GM11168 (cell line): ENCODE measurements at regions not wholly inside any gene's neighbourhood (a gene's known extent, or its start where the extent isn't known, plus 50 kb on each side); places are given as distances from the start of the nearest gene placed in this dataset.
"Not testable (repeated sequence)": the region's sequence is repeated elsewhere in the genome, so short reads cannot be mapped to it uniquely, and the experiment has no call there.

Experiments
- in situ Hi-C: fragments of 300-500 bp; cut with MboI; formaldehyde crosslinking; loops from one replicate; pipeline ENCODE4 v1.12.0; 2022; ENCODE audit warnings: low sequenced_read_pairs; ENCODE audit not compliant: unreplicated experiment

- in situ Hi-C loops, result no loop called here
These were observed 149.8 kb upstream of the BNIP2 start for GRCh38 chr15:59838900-59839299.

GRCh38 chr15:59835776-59836175, 146.7 kb upstream of the BNIP2 start:
- in situ Hi-C loops, result no loop called here

DNA sequence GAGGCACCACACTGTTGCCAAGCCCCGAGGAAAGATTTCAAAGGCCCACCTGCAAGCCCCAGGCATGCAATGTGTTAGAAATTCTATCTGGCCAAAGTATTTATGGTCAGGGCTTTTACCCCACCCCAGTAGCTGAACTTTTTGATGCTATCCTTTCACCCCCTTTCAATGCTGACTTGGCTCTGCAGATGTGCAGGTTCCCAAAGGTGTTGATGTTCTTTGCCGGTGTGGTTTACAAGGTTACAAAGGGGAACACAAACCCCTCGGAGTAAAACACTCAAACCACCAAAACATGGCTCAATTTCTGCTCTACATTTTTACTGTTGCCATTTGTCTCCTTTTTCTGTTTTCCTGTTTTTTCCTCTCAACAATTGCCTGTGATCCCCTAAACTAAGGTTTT, 145.4 kb upstream of the BNIP2 start:
- in situ Hi-C loops, result no loop called here

DNA sequence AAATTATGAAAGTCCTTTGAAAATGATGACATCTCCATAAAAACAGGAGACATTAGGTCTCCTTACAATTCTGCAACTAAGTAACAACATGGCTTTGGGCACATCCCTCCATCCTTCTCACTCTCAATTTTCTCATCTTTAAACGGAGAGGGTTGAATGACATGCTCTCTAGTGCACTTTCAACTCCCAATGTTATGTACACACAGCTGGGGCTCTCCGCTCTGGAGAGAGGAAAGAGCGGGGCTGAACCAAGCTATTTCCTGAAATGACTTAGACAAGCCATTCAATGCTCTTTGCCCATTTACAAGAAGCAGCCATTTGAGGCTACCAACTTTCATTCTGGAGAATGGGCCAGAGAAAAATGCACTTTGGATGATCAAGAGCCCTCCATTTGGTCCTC, 144.2 kb upstream of the BNIP2 start:
- in situ Hi-C loops, result no loop called here

- in situ Hi-C loops, result no loop called here
These were observed 141.8 kb upstream of the BNIP2 start for GRCh38 chr15:59830873-59831272.

DNA sequence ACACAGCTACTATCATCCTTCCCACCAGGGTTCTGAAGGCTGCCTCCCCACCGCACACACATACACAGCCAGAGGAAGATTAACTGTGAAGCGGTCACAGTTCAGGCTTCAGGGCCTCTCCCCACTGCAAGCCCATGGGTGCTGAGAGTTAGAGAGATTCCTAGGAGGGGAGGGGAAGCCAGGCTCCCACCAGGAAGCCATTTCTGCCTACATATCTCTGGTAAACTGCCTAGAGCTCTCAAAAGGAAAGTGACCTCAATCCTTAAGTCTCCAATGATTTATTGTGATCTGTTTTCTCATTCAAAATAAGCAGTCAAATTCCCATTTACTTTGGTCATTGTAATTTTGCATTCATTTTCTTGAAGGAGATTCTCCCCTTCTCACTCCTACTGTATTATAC, 141.0 kb upstream of the BNIP2 start:
- in situ Hi-C loops, result no loop called here

- in situ Hi-C loops, result no loop called here
These were observed 139.7 kb upstream of the BNIP2 start for GRCh38 chr15:59828861-59829260.

DNA sequence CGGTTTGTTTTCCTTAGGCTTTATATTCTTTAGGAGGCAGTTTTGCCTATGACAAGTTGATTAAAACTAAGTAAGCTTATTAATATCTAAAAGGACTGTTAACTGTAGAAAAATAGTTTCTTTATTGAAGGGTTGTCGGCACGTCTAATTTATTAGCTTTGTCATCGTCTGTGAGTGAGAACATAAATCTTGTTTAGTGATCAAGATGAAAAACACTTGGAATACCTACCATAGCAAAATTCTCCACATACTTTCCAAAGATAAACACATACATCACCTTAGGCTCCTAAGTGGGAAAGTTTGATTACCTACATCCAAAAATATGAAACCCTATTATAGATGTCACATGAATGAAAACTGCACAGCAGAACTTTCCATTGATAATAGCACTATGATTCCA, 139.1 kb upstream of the BNIP2 start:
- in situ Hi-C loops, result no loop called here

- in situ Hi-C loops, result no loop called here
These were observed 136.8 kb upstream of the BNIP2 start for GRCh38 chr15:59825901-59826300.

DNA sequence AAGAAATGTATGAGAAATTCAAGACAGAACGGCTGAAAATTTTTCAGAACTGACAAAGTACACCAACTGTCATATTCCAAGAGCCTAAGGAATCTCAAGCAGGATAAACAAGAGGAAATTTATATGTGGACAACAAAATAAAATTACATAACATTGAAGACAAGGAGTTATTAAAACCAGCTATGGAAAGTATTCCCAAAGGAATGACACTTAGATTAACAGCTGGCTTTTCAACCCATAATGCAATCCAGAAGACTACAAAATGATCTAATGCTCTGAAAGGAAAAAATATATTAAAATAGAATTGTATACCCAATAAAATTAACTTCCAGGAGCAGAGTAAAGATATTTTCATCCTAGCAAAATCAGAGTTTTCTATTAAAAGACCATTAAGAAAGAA, 132.2 kb upstream of the BNIP2 start:
- in situ Hi-C loops, result no loop called here

- in situ Hi-C loops, result no loop called here
These were observed 130.0 kb upstream of the BNIP2 start for GRCh38 chr15:59819092-59819491.

GRCh38 chr15:59818336-59818735, 129.2 kb upstream of the BNIP2 start:
- in situ Hi-C loops, result no loop called here

- in situ Hi-C loops, result no loop called here
These were observed 128.7 kb upstream of the BNIP2 start for GRCh38 chr15:59817834-59818233.

DNA sequence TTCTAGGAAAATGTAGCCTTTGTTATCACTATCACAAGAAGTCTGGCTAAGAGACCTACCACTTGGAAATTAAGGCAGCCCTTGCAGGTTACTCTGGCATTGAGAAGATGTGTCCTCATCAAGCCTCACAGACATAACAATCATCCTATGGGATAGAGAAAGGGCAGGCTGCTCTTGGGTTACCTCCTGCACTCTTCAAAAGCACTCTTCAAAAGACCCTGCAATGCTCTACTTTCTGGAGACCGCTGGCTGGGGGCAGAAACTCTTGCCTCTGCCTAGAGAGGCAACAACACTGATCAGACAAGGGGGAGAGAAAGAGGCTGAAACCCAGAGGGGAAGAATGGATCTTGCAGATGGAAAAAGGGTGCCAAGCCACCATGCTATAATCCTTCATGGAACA, 127.9 kb upstream of the BNIP2 start:
- in situ Hi-C loops, result no loop called here

DNA sequence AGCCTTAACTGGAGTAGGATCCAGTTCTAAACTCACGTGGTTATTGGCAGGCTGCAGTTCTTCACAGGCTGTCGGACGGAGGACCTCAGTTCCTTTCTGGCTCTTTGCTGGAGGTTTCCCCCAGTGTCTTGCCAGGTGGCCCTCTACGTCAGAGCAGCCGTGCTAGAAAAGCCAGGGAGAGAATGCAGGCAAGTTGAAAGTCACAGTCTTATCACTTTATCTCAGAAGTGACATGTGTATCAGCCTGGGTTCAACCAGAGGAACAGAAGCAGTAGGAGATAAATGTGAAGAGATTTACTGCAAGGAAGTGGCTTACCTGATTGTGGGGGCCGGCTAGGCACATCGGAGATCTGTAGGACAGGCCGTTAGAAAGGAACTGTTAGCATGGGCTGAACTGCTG, 125.3 kb upstream of the BNIP2 start:
- in situ Hi-C loops, result no loop called here

DNA sequence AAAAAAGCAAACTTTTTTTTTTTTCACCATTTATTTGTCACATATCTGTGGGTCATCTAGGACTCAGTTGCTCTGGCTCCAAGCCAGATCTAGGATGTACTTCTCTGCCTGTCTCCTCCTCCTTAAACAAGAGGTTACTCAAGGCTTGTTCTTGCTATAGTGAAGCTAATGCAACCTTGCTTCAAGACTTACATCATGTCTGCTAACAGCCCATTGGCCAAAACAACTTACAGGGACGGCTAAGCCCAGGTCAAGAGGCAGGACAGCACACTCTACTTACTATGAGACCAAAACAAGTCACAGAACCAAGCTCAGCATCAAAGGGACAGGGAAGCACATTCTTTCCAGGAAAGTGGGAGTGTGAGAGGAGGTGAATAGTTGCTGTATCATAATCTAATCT, 123.8 kb upstream of the BNIP2 start:
- in situ Hi-C loops, result no loop called here

DNA sequence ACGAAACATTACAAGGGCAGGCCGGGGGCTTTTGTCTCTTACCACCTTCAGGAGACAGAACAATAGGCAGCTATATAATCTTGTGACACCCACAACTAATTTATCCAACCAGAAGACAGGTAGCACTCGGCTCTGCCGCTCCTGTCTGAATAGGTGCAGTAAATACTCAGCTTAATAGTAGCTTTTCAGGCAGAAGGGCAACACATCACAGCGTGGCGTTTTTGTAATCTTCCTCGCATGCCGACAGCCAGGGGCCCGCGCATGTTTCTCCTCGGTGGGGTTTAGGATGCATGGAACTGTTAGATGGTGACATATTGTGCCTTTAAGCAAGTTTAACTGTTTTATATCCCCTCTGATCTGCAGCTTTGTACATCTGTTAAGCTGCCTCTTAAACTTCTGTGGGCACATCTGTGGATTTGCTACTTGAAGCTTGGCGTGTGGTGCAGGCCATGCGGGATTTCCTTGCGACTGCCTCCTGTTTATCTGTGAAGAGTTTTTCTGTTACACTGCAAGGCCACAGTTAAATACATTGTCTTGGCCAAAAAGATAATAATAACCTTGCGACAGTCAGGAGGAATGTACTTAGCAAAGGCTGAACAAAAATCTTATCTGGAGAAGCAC, 123.2 kb upstream of the BNIP2 start:
- in situ Hi-C loops, result no loop called here

DNA sequence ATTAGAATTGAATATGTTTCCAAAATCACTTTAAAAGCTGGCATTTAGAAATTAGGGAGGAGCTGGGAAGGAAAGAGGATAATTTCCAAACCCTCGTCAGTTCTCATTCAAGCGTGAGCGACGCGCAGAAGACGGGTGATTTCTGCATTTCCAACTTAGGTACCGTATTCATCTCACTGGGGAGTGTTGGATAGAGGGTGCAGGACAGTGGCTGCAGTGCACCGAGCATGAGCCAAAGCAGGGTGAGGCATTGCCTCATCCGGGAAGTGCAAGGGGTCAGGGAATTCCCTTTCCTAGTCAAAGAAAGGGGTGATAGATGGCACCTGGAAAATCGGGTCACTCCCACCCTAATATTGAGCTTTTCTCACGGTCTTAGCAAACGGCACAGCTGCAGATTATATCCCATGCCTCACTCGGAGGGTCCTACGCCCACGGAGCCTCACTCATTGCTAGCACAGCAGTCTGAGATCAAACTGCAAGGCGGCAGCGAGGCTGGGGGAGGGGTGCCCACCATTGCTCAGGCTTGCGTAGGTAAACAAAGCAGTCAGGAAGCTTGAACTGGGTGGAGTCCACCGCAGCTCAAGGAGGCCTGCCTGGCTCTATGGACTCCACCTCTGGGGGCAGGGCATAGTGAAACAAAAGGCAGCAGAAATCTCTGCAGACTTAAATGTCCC, 114.3 kb upstream of the BNIP2 start:
- in situ Hi-C loops, result not testable (repeated sequence)

- in situ Hi-C loops, result no loop called here
These were observed 112.5 kb upstream of the BNIP2 start for GRCh38 chr15:59801649-59802048.

DNA sequence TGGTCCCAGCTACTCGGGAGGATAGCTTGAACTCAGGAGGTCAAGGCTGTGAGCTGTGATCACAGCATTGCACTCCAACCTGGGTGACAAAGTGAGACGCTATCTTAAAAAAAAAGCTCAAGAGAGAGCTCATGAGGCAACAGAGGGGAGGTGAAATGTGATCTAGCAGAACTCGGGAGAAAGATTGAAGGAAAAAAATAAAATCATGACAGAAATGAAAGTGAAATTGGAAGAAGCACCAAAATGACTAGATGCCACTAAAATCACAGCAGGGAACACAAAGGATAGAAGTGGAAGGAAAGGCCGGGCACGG, 109.4 kb upstream of the BNIP2 start:
- in situ Hi-C loops, result no loop called here

- in situ Hi-C loops, result no loop called here
These were observed 108.9 kb upstream of the BNIP2 start for GRCh38 chr15:59797756-59798604.
